Loucy (cell line): ENCODE measurements at regions not wholly inside any gene's neighbourhood (a gene's known extent, or its start where the extent isn't known, plus 50 kb on each side); places are given as distances from the start of the nearest gene placed in this dataset.

Experiments
- H2AFZ ChIP-seq: fragments of 200-600 bp; sonication (generic); 2 replicates; pipeline ENCODE4 v1.6.0; 2016; ENCODE audit warnings: antibody characterized with exemption, mild to moderate bottlenecking, low read length, moderate library complexity
- H3F3A ChIP-seq: fragments of 200-600 bp; 2 replicates; pipeline ENCODE4 v1.6.0; 2016; ENCODE audit warnings: antibody characterized with exemption, low read depth, mild to moderate bottlenecking
- H3K27me3 ChIP-seq: fragments of 200-600 bp; sonication (generic); 2 replicates; pipeline ENCODE4 v1.6.1; 2014; ENCODE audit warnings: low read length, mild to moderate bottlenecking; ENCODE audit not compliant: insufficient read depth, poor library complexity, severe bottlenecking
- H3K36me3 ChIP-seq: fragments of 200-600 bp; sonication (generic); 2 replicates; pipeline ENCODE4 v1.6.1; 2016; ENCODE audit warnings: low read length; ENCODE audit not compliant: insufficient read depth
- H3K4me1 ChIP-seq: fragments of 200-600 bp; sonication (generic); 2 replicates; pipeline ENCODE4 v1.5.1; 2014; ENCODE audit warnings: low read length, mild to moderate bottlenecking; ENCODE audit not compliant: insufficient read depth, poor library complexity, severe bottlenecking
- H3K4me2 ChIP-seq: fragments of 200-600 bp; sonication (generic); 2 replicates; pipeline ENCODE4 v1.6.0; 2014; ENCODE audit warnings: antibody characterized with exemption, low read length, low read depth, mild to moderate bottlenecking; ENCODE audit not compliant: poor library complexity, severe bottlenecking
- H3K4me3 ChIP-seq: fragments of 200-600 bp; sonication (generic); 2 replicates; pipeline ENCODE4 v1.5.1; 2014; ENCODE audit warnings: low read length, mild to moderate bottlenecking, mixed read lengths; ENCODE audit not compliant: poor library complexity, severe bottlenecking
- H3K79me2 ChIP-seq: fragments of 200-600 bp; sonication (generic); 2 replicates; pipeline ENCODE4 v1.6.1; 2014; ENCODE audit warnings: low read length; ENCODE audit not compliant: insufficient read depth
- H3K9ac ChIP-seq: fragments of 200-600 bp; sonication (generic); 2 replicates; pipeline ENCODE4 v1.6.0; 2014; ENCODE audit warnings: mild to moderate bottlenecking, low read depth, low read length, moderate library complexity; ENCODE audit not compliant: poor library complexity, severe bottlenecking
- H3K9me2 ChIP-seq: fragments of 200-600 bp; sonication (generic); replicated peaks from 2 replicates; pipeline ENCODE4 v1.6.1; 2016; ENCODE audit warnings: low read depth, low read length, mixed read lengths
- H3K9me3 ChIP-seq: fragments of 200-600 bp; sonication (generic); 2 replicates; pipeline ENCODE4 v1.6.1; 2014; ENCODE audit warnings: mild to moderate bottlenecking, antibody characterized with exemption, low read length, low read depth; ENCODE audit not compliant: insufficient read depth
- H4K20me1 ChIP-seq: fragments of 200-600 bp; sonication (generic); 2 replicates; pipeline ENCODE4 v1.6.0; 2014; ENCODE audit warnings: antibody characterized with exemption, low read length, mild to moderate bottlenecking; ENCODE audit not compliant: insufficient read depth, poor library complexity, severe bottlenecking
- EZH2phosphoT487 ChIP-seq: fragments of 200-600 bp; IDR thresholded peaks from 2 replicates; pipeline ENCODE4 v1.6.1; 2018; ENCODE audit warnings: antibody characterized with exemption, mild to moderate bottlenecking, moderate library complexity, borderline replicate concordance
- TF ChIP-seq, protein P1 (sequence below): fragments of 200-600 bp; sonication (generic); conservative IDR thresholded peaks from 2 replicates; pipeline ENCODE4 v1.5.1; 2014; ENCODE audit warnings: mild to moderate bottlenecking, antibody characterized with exemption, low read length

DNA sequence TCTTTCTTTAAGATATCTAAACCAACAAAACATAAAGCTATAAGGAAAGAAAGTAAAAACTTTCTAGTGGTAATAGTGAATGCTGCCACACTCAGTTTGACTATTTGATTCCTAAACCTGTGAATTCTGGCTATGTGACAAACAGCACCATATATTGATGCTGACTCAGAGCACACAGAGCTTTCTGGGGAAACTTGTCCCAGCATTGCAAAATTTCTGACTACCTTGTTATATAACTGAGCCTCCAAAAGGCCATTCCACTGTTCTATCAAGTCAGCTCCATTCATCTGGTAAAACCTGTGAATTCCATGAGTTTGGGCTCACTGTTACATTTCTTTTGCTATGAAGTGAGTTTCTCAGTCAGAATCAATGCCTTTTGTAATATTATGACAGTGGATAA lies 1229.7 kb downstream of the PCDH18 start:
- H3K4me2 ChIP-seq = no peak overlapping the region
- no peak for TF ChIP-seq EZH2phosphoT487
- TF ChIP-seq, protein P1, sequence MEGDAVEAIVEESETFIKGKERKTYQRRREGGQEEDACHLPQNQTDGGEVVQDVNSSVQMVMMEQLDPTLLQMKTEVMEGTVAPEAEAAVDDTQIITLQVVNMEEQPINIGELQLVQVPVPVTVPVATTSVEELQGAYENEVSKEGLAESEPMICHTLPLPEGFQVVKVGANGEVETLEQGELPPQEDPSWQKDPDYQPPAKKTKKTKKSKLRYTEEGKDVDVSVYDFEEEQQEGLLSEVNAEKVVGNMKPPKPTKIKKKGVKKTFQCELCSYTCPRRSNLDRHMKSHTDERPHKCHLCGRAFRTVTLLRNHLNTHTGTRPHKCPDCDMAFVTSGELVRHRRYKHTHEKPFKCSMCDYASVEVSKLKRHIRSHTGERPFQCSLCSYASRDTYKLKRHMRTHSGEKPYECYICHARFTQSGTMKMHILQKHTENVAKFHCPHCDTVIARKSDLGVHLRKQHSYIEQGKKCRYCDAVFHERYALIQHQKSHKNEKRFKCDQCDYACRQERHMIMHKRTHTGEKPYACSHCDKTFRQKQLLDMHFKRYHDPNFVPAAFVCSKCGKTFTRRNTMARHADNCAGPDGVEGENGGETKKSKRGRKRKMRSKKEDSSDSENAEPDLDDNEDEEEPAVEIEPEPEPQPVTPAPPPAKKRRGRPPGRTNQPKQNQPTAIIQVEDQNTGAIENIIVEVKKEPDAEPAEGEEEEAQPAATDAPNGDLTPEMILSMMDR = no peak
- no peaks in the 10 kb centered on the region for H4K20me1 ChIP-seq
- no peak overlapping the region for H3K4me3 ChIP-seq
- no peaks in the 10 kb centered on the region for H3K27me3 ChIP-seq
- no peaks in the 10 kb centered on the region for H3F3A ChIP-seq
- H3K9me2 ChIP-seq = no peaks in the 10 kb centered on the region
- H3K36me3 ChIP-seq = no peaks in the 10 kb centered on the region
- H3K4me1 ChIP-seq = no peaks in the 10 kb centered on the region
- H3K9ac ChIP-seq = no peak overlapping the region
- peaks cover 5% of the 10 kb centered on the region; the same call in 1 of the 2 replicates for H3K9me3 ChIP-seq
- H3K79me2 ChIP-seq = no peaks in the 10 kb centered on the region
- no peak overlapping the region for H2AFZ ChIP-seq

DNA sequence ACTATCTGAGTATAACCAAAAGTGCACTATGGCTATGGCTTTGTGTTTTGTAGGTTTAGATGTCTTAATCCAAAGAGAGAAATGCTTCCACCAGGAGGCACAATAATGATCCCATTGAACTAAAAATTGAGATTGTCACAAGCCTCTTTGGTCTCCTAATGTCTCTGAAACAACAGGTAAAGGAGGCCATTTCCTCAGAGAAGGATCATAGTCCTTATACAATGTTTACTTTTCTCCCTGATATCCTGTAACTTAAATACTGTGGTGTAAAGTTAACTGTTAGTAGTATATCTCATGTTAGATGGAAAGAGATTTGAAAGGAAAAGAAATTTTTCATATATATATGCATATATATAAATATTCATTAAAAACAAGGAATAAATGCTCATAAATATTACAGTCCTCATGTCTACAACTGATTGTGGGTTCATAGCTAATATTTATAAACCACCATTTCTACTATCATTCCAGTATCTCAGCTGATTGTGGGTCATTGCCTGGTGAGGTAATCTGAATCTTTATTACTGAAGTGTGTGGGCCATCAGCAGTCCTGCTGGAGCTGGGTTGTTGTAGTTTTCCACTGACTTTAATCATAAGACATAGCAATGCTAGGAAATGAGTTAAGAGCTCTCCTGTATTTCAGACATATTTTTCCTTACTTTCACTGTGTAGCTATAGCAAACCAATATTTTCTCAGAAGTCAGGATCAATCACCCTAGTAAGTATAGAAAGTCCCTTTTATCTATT lies 1230.4 kb downstream of the PCDH18 start:
- H3K4me1 ChIP-seq = no peaks in the 10 kb centered on the region
- no peaks in the 10 kb centered on the region for H3F3A ChIP-seq
- no peaks in the 10 kb centered on the region for H3K36me3 ChIP-seq
- no peaks in the 10 kb centered on the region for H4K20me1 ChIP-seq
- no peaks in the 10 kb centered on the region for H3K79me2 ChIP-seq
- no peak overlapping the region for H3K9ac ChIP-seq
- no peak overlapping the region for H2AFZ ChIP-seq
- no peak overlapping the region for H3K4me2 ChIP-seq
- H3K27me3 ChIP-seq = no peaks in the 10 kb centered on the region
- H3K9me3 ChIP-seq = peaks cover 5% of the 10 kb centered on the region; the same call in 1 of the 2 replicates
- TF ChIP-seq EZH2phosphoT487 = no peak
- TF ChIP-seq, protein P1 = no peak
- no peak overlapping the region for H3K4me3 ChIP-seq
- no peaks in the 10 kb centered on the region for H3K9me2 ChIP-seq

GRCh38 chr4:136283977-136284376 lies 1248.3 kb downstream of the PCDH18 start:
- TF ChIP-seq, protein P1 = no peak
- no peak for TF ChIP-seq EZH2phosphoT487
- no peak overlapping the region for H3K4me3 ChIP-seq
- no peaks in the 10 kb centered on the region for H3K9me2 ChIP-seq
- H3K36me3 ChIP-seq = no peaks in the 10 kb centered on the region
- H2AFZ ChIP-seq = no peak overlapping the region
- no peaks in the 10 kb centered on the region for H4K20me1 ChIP-seq
- no peak overlapping the region for H3K4me2 ChIP-seq
- H3K9ac ChIP-seq = no peak overlapping the region
- no peaks in the 10 kb centered on the region for H3K9me3 ChIP-seq
- no peaks in the 10 kb centered on the region for H3K4me1 ChIP-seq
- no peaks in the 10 kb centered on the region for H3F3A ChIP-seq
- no peaks in the 10 kb centered on the region for H3K79me2 ChIP-seq
- no peaks in the 10 kb centered on the region for H3K27me3 ChIP-seq
